CD4-positive, alpha-beta memory T cell (primary cell): ENCODE measurements at regions not wholly inside any gene's neighbourhood (a gene's known extent, or its start where the extent isn't known, plus 50 kb on each side); places are given as distances from the start of the nearest gene placed in this dataset.
"Not testable (repeated sequence)": the region's sequence is repeated elsewhere in the genome, so short reads cannot be mapped to it uniquely, and the experiment has no call there.

Experiments used
- CTCF ChIA-PET: fragments of 350-600 bp; sonication (Branson Sonifier 250); formaldehyde crosslinking; loops from one replicate; lab custom pipeline; 2021; ENCODE audit warnings: inconsistent platforms; ENCODE audit not compliant: partially characterized antibody; lab: Charles Lee
- POLR2A ChIA-PET: fragments of 350-600 bp; sonication (Branson Sonifier 250); formaldehyde crosslinking; loops from one replicate; lab custom pipeline; 2021; ENCODE audit not compliant: partially characterized antibody; lab: Charles Lee
- DNase-seq, 5 donors: peaks; one replicate each; pipeline versions ENCODE4 v3.0.0 to v3.0.0-alpha.2; 2020 to 2022; ENCODE audit warnings: mixed read lengths in 1 of 5
- H3K27ac ChIP-seq: one replicate; pipeline ENCODE4 v1.7.0; 2013; ENCODE audit warnings: low read depth, low read length
- H3K27me3 ChIP-seq: 2 replicates; pipeline ENCODE4 v1.7.0; 2013; ENCODE audit warnings: mild to moderate bottlenecking, low read length, moderate library complexity; ENCODE audit not compliant: insufficient read depth
- H3K36me3 ChIP-seq: 2 replicates; pipeline ENCODE4 v1.7.0; 2013; ENCODE audit warnings: mild to moderate bottlenecking, low read length, moderate library complexity; ENCODE audit not compliant: insufficient read depth
- H3K4me1 ChIP-seq: 2 replicates; pipeline ENCODE4 v1.7.0; 2013; ENCODE audit warnings: mild to moderate bottlenecking, low read length, moderate library complexity; ENCODE audit not compliant: insufficient read depth
- H3K4me3 ChIP-seq, 2 donors: one replicate each; pipeline ENCODE4 v1.7.0; 2013; ENCODE audit warnings: low read length in 2 of 2, mild to moderate bottlenecking in 1 of 2
- H3K9me3 ChIP-seq, 2 donors: one replicate each; pipeline ENCODE4 v1.7.0; 2013; ENCODE audit warnings: low read length in 2 of 2, control low read depth in 1 of 2; ENCODE audit not compliant: control insufficient read depth in 1 of 2
- H3K27ac Mint-ChIP-seq, 7 donors: one replicate each; pipeline ENCODE4 v1.8.0; 2020 to 2021; ENCODE audit warnings: mixed read lengths in 7 of 7, mild to moderate bottlenecking in 6 of 7, inconsistent platforms in 3 of 7, moderate library complexity in 3 of 7
- H3K27me3 Mint-ChIP-seq, 2 donors: one replicate each; pipeline ENCODE4 v1.8.0; 2020 to 2021; ENCODE audit warnings: mixed read lengths in 2 of 2
- H3K36me3 Mint-ChIP-seq, 2 donors: one replicate each; pipeline ENCODE4 v1.8.0; 2020 to 2021; ENCODE audit warnings: mixed read lengths in 2 of 2, inconsistent platforms in 1 of 2, mild to moderate bottlenecking in 1 of 2
- H3K4me1 Mint-ChIP-seq, 4 donors: one replicate each; pipeline ENCODE4 v1.8.0; 2020 to 2021; ENCODE audit warnings: mixed read lengths in 4 of 4, mild to moderate bottlenecking in 1 of 4
- H3K4me3 Mint-ChIP-seq, 8 donors: one replicate each; pipeline ENCODE4 v1.8.0; 2020 to 2021; ENCODE audit warnings: mixed read lengths in 8 of 8, mild to moderate bottlenecking in 7 of 8, moderate library complexity in 6 of 8, inconsistent platforms in 3 of 8
- H3K9me3 Mint-ChIP-seq, 8 donors: one replicate each; pipeline ENCODE4 v1.8.0; 2020 to 2021; ENCODE audit warnings: mixed read lengths in 8 of 8, mild to moderate bottlenecking in 5 of 8, inconsistent platforms in 3 of 8, moderate library complexity in 1 of 8
- intact Hi-C: fragments of 100-400 bp; cut with micrococcal nuclease; formaldehyde crosslinking; loops from one replicate; pipeline ENCODE4 v1.15.1; 2023

GRCh38 chr5:116709082-116709481 is 134.5 kb upstream of the SEMA6A start:
- ChIA-PET POLR2A (no interaction called here), CTCF (interaction anchor here (0.7 kb wide), 1 partner anchor 10 kb away, joined by 3 read pairs; no protein-coding TSS in a partner anchor)
- Mint-ChIP-seq H3K4me3 (no peak overlapping the region), H3K27me3 (no peaks in the 10 kb centered on the region), H3K9me3 (peaks cover 0 to 5% (median 0%) of the 10 kb centered on the region in 8 donors), H3K36me3 (no peaks in the 10 kb centered on the region), H3K27ac (no peak overlapping the region), H3K4me1 (no peaks in the 10 kb centered on the region)
- Histone ChIP-seq H3K4me3 (no peak overlapping the region), H3K27me3 (no peaks in the 10 kb centered on the region), H3K36me3 (no peaks in the 10 kb centered on the region), H3K27ac (no peak overlapping the region), H3K9me3 (no peaks in the 10 kb centered on the region), H3K4me1 (no peaks in the 10 kb centered on the region)
- DNase-seq, result no peak
- intact Hi-C loops, result no loop called here

GRCh38 chr5:116705121-116705519 is 130.5 kb upstream of the SEMA6A start:
- not testable (repeated sequence) for H3K4me3 Mint-ChIP-seq

GRCh38 chr5:116703941-116704340 is 129.3 kb upstream of the SEMA6A start:
- Mint-ChIP-seq H3K27ac (no peak overlapping the region), H3K27me3 (peaks cover 0 to 1% of the 10 kb centered on the region in 2 donors), H3K9me3 (peaks cover 0 to 2% (median 0%) of the 10 kb centered on the region in 8 donors), H3K4me1 (no peaks in the 10 kb centered on the region), H3K36me3 (no peaks in the 10 kb centered on the region), H3K4me3 (no peak overlapping the region)
- no peak overlapping the region for H3K27ac ChIP-seq
- H3K4me1 ChIP-seq, result no peaks in the 10 kb centered on the region
- H3K4me3 ChIP-seq, result no peak overlapping the region
- intact Hi-C loops, result no loop called here
- POLR2A ChIA-PET, result no interaction called here
- no peaks in the 10 kb centered on the region for H3K27me3 ChIP-seq
- no peak for DNase-seq
- no peaks in the 10 kb centered on the region for H3K9me3 ChIP-seq
- H3K36me3 ChIP-seq, result no peaks in the 10 kb centered on the region
- CTCF ChIA-PET, result no interaction called here

More at GRCh38 chr5:116705121-116705519, 130.5 kb upstream of the SEMA6A start:
- H3K9me3 Mint-ChIP-seq, H3K27me3 Mint-ChIP-seq, intact Hi-C loops, H3K27ac ChIP-seq, H3K4me3 ChIP-seq, H3K9me3 ChIP-seq, H3K4me1 Mint-ChIP-seq, POLR2A ChIA-PET, H3K4me1 ChIP-seq, CTCF ChIA-PET, H3K27ac Mint-ChIP-seq, H3K36me3 Mint-ChIP-seq, H3K27me3 ChIP-seq, DNase-seq, H3K36me3 ChIP-seq: not testable (repeated sequence)

GRCh38 chr5:116703328-116703727 is 128.7 kb upstream of the SEMA6A start:
- H3K27ac ChIP-seq, result no peak overlapping the region
- no peak overlapping the region for H3K4me3 ChIP-seq
- Mint-ChIP-seq H3K9me3 (peaks cover 0 to 2% (median 0%) of the 10 kb centered on the region in 8 donors), H3K36me3 (no peaks in the 10 kb centered on the region), H3K4me1 (peaks cover 0 to 2% (median 0%) of the 10 kb centered on the region in 4 donors), H3K4me3 (no peak overlapping the region), H3K27ac (no peak overlapping the region), H3K27me3 (peaks cover 0 to 1% of the 10 kb centered on the region in 2 donors)
- intact Hi-C loops, result no loop called here
- no peaks in the 10 kb centered on the region for H3K36me3 ChIP-seq
- DNase-seq, result peak in 1 of 5 donors; percentile 19
- ChIA-PET CTCF (no interaction called here), POLR2A (no interaction called here)
- H3K4me1 ChIP-seq, result no peaks in the 10 kb centered on the region
- H3K27me3 ChIP-seq, result no peaks in the 10 kb centered on the region
- H3K9me3 ChIP-seq, result no peaks in the 10 kb centered on the region

- H3K27ac ChIP-seq, result no peak overlapping the region
- no peaks in the 10 kb centered on the region for H3K9me3 ChIP-seq
- no peak overlapping the region for H3K4me3 ChIP-seq
- Mint-ChIP-seq H3K27ac (no peak overlapping the region), H3K27me3 (peaks cover 0 to 1% of the 10 kb centered on the region in 2 donors), H3K4me1 (peaks cover 0 to 2% (median 0%) of the 10 kb centered on the region in 4 donors), H3K4me3 (no peak overlapping the region), H3K9me3 (peaks cover 0 to 2% (median 0%) of the 10 kb centered on the region in 8 donors), H3K36me3 (no peaks in the 10 kb centered on the region)
- ChIA-PET CTCF (no interaction called here), POLR2A (no interaction called here)
- DNase-seq, result no peak
- intact Hi-C loops, result no loop called here
- no peaks in the 10 kb centered on the region for H3K4me1 ChIP-seq
- H3K27me3 ChIP-seq, result no peaks in the 10 kb centered on the region
- no peaks in the 10 kb centered on the region for H3K36me3 ChIP-seq
These were observed 128.2 kb upstream of the SEMA6A start for GRCh38 chr5:116702776-116703175.

GRCh38 chr5:116699332-116699731 is 124.7 kb upstream of the SEMA6A start:
- no peaks in the 10 kb centered on the region for H3K4me1 ChIP-seq
- no peaks in the 10 kb centered on the region for H3K9me3 ChIP-seq
- POLR2A ChIA-PET, result no interaction called here
- no peaks in the 10 kb centered on the region for H3K27me3 ChIP-seq
- CTCF ChIA-PET, result no interaction called here
- DNase-seq, result no peak
- Mint-ChIP-seq H3K36me3 (no peaks in the 10 kb centered on the region), H3K9me3 (peaks cover 0 to 4% (median under 1%) of the 10 kb centered on the region in 8 donors), H3K4me3 (no peak overlapping the region), H3K4me1 (peaks cover 0 to 2% (median 0%) of the 10 kb centered on the region in 4 donors), H3K27me3 (peaks cover 1% of the 10 kb centered on the region in 2 donors), H3K27ac (no peak overlapping the region)
- H3K27ac ChIP-seq, result no peak overlapping the region
- intact Hi-C loops, result no loop called here
- no peaks in the 10 kb centered on the region for H3K36me3 ChIP-seq
- H3K4me3 ChIP-seq, result no peak overlapping the region

GRCh38 chr5:116696366-116696765 is 121.7 kb upstream of the SEMA6A start:
- CTCF ChIA-PET, result no interaction called here
- no peaks in the 10 kb centered on the region for H3K36me3 Mint-ChIP-seq
- peaks cover 0 to 1% of the 10 kb centered on the region in 2 donors for H3K27me3 Mint-ChIP-seq

More at GRCh38 chr5:116696366-116696765, 121.7 kb upstream of the SEMA6A start:
- Histone ChIP-seq H3K27ac (no peak overlapping the region), H3K4me3 (no peak overlapping the region), H3K27me3 (no peaks in the 10 kb centered on the region), H3K36me3 (no peaks in the 10 kb centered on the region), H3K9me3 (no peaks in the 10 kb centered on the region), H3K4me1 (no peaks in the 10 kb centered on the region)
- H3K4me1 Mint-ChIP-seq, result peaks cover 0 to 2% (median 0%) of the 10 kb centered on the region in 4 donors
- intact Hi-C loops, result no loop called here
- no peak overlapping the region for H3K4me3 Mint-ChIP-seq
- DNase-seq, result no peak
- POLR2A ChIA-PET, result no interaction called here
- peaks cover 0 to 4% (median under 1%) of the 10 kb centered on the region in 8 donors for H3K9me3 Mint-ChIP-seq
- H3K27ac Mint-ChIP-seq, result no peak overlapping the region
